Stromal cell of bone marrow (primary cell): ENCODE measurements at regions not wholly inside any gene's neighbourhood (a gene's known extent, or its start where the extent isn't known, plus 50 kb on each side); places are given as distances from the start of the nearest gene placed in this dataset.
"Not testable (repeated sequence)": the region's sequence is repeated elsewhere in the genome, so short reads cannot be mapped to it uniquely, and the experiment has no call there.

ENCODE experiments used
- DNase-seq: peaks from one replicate; pipeline ENCODE4 v3.0.0-alpha.2; 2012; ENCODE audit warnings: low read depth

DNA sequence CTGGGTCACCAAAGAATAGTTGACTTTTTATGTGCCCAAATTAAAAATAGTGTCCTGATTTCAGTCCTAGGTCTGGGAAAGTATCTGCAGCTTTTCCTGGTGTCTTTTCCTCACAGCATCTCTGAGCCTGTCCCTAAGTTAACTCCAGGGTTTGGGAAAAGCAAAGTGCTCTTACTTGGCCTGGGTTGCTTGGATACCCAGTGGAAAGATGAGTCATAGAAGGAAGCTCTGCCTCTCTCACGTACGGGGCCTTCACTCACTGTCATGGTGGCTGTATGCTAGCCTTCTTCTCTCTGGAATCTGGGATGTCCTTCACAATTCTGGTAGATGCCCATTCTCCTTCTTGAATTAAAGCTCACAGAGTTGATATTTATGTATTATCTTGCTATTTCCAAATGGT lies 607.3 kb downstream of the ANKRD50 start:
- peak; percentile 48 for DNase-seq

DNA sequence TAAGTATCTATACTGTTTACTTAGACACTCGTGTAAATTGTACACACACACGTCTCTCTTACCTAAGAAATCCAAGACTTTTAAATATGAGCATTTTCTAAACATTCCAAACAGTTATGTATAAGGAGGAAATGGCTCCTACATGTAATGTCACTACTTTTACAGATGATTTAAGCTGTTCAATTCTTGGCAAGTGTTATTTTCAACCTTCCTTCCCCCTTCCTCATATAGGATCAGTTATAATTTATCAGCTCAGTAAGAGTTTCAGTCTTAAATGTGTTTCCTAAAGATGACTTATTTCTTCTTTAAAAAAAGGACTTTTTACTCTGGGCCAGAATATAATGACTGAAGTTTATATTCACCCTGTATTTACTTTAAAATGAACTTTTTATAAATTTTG lies 601.1 kb downstream of the ANKRD50 start:
- no peak for DNase-seq

DNA sequence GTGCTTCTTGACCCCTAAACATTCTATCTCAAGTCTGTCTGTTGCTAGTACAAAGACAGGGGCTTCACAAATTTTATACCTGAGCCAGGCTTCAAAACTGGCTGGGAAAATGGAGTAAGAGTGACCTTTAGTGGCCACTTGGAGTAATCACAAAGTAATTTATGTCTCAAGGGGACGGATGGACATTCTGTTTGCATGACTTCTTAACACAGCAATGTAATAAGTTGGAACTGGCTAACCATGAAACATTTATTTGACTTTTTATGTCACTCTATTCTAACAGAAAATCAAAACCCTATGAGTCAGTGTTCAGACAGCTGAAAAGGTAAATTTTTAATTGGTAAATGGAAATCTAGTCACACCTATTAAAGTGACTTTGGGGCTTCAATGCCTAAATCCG lies 600.6 kb downstream of the ANKRD50 start:
- DNase-seq, result peak; percentile 75

DNA sequence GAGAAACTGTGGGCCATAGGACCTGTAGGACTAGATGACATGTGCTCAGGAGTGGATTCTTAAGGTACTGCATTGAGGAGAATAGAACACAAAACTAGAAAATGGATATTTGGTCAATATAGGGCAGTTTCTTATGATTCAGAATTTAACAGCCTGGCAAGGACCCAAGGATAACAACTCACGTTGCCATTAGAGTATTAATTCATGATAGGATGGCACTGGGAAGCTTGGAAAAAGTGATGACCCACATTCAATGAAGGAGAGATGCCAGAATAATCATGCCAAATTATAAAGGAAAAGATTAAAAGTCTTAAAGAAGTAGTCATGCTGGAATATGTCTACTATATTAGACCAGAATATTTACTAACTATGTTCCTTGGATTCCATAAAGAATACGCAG lies 594.5 kb downstream of the ANKRD50 start:
- DNase-seq, result no peak

- peak; percentile 63 for DNase-seq
These were observed 591.0 kb downstream of the ANKRD50 start for GRCh38 chr4:124121461-124121971.

DNA sequence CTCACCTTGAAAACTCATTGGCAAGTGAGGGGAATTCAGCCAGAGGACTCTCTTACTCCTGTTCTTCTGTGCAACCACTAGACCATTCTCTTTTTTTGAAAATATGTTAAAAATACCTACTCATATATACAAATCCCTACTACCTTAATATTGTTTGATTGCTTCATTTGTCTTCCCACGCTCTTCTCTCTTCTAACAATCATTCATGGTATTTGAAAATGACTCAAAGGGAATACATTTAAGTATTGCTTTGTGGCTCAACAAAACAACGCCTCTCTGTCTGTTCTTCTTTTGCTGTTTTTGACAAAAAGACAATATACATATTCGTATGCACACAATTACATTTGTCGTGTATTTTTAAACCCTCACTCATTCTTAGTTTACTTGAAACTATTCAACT lies 589.4 kb downstream of the ANKRD50 start:
- no peak for DNase-seq

- no peak for DNase-seq
These were observed 588.8 kb downstream of the ANKRD50 start for GRCh38 chr4:124123721-124124120.

GRCh38 chr4:124131324-124131723 lies 581.2 kb downstream of the ANKRD50 start:
- not testable (repeated sequence) for DNase-seq

- no peak for DNase-seq
These were observed 580.4 kb downstream of the ANKRD50 start for GRCh38 chr4:124132161-124132560.

- DNase-seq, result no peak
These were observed 578.8 kb downstream of the ANKRD50 start for GRCh38 chr4:124133753-124134152.

GRCh38 chr4:124135409-124135813 lies 577.1 kb downstream of the ANKRD50 start:
- DNase-seq, result peak; percentile 85

DNA sequence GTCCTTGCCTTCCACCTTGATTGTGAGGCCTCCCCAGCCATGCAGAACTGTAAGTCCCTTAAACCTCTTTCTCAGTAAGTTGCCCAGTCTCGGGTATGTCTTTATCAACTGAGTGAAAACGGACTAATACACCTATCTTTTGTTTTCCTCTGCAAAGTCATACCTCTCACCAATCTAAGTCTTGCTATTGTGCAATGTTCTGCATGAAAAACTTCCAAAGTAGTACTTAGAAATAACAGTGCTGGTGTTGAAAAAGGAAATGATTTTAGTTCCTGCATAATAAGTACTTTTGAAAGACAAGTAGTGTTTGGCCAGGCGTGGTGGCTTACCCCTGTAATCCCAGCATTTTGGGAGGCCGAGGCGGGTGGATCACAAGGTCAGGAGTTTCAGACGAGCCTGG lies 573.5 kb downstream of the ANKRD50 start:
- DNase-seq, result no peak

GRCh38 chr4:124143632-124144031 lies 568.9 kb downstream of the ANKRD50 start:
- DNase-seq, result no peak

DNA sequence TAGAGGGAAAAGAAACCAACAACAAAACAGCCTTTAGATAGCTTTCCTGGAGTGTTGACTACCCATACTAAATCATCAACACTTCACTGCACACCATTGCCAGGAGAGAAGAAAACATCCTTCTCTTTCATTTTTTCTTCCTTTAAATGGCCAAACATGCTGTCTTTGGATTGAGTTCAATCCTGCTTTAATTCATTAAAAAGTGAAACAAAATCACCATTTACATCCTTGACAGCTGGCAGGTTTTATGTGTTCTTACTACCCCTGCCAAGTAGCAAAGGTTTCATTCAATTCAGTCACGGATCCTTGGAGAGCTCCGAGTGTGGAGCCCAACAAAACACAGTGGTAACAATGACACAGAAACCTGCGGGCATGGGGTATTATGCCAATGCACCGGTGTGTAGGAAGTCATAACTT lies 568.3 kb downstream of the ANKRD50 start:
- no peak for DNase-seq

DNA sequence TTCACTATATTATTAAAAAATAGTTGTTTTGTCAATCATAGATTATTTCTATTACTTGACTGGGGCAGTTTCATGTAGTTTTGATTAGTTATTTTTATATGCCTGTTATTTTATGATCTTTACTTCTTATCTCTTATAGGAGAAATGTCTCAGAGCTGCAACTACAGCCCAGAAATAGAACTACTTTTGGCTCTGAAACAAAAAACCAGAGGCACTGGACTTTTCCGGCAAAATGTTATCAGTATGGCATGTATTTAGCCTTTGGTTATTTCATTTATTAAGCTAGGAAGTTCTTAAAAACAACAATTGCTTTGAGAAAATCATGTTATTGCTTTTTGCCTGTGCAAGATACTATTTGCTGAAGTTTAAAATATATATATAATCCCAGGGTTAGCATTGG lies 566.5 kb downstream of the ANKRD50 start:
- no peak for DNase-seq

DNA sequence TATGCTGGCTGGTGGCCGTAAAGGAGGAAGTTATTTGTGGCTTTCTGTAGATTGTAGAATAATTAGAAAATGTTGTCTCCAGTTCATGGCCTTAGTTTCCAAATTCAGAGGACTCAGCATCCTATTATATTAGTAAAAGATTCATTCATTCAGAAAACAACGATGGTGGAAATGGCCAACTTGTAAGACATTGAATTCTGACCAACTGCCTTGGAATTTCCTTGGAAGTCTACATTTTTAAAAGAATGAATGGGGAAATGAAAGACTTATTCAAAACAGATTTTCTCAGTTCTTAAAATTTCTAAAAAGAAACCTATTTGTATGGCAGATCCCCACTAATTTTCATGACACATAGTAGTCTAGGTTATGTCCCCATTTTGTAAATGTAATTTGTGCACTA lies 561.5 kb downstream of the ANKRD50 start:
- no peak for DNase-seq

- peak; percentile 52 for DNase-seq
These were observed 560.4 kb downstream of the ANKRD50 start for GRCh38 chr4:124152132-124152531.

GRCh38 chr4:124155239-124155638 lies 557.3 kb downstream of the ANKRD50 start:
- DNase-seq, result no peak

- DNase-seq, result no peak
These were observed 555.0 kb downstream of the ANKRD50 start for GRCh38 chr4:124157396-124158083.

DNA sequence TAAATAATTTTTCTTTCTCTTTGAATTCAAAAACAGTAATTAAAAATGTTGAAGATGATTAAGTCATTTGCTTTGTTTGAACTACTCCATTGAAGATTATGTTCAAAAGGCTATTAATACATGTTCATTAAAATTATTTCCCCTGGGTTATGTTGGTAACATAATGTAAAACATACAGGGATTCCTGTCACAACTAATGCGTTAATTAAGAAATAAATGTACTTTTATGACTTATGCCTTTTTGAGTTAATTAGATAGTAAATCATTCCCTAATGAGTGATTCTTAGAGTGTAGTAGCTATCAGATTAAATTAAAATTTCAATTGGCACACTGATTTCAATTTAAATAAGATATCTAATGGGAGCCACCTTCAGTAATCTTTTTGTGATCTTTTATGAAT lies 549.1 kb downstream of the ANKRD50 start:
- no peak for DNase-seq

DNA sequence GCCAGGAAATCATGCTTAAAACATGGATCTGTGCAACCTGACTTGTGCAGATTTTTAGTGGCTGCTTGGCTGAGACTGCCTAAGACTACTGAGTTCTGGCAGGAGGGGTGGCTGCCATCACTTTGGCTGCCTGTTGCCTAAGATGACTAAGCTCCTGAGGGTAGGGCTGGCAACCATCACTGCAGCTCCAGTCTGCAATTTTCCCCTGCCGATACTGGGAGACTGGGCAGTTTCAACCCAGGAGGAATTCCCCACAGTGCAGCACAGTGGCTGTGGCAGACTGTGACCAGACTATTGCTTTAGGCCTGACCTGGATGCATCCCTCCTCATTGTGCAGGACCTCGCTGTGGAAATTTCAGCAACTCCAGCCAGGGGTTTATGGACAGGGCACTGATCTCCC lies 544.9 kb downstream of the ANKRD50 start:
- peak; percentile 50 for DNase-seq

DNA sequence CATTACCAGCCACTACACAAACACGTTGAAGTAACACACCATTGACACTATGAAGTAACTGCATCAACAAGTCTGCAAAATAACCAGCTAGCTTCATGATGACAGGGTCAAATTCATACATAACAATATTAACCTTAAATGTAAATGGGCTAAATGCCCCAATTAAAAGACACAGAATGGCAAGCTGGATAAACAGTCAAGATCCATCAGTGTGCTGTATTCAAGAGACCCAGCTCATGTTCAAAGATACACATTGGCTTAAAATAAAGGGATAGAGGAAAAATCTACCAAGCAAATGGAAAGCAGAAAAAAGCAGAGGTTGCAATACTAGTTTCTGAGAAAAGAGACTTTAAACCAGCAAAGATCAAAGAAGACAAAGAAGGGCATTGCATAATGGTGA lies 543.0 kb downstream of the ANKRD50 start:
- not testable (repeated sequence) for DNase-seq

DNA sequence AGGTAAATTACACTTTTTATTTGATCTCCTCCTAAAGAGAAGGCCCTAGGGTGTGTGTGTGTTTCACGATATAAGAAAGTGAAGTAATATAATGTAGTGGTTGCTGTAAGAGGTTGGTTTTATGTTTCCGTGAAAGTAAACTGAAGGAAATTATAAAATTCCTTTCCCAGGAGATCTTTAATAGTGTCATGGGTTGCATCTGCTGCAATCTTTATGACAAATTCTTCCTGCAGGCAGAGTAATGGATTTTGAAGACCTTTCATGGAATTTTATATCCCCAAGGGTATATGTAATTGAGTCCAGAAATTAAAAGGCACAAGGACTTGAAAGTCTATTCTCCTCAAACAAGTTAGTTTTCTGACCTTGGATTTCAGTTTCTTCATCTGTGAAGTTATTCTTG lies 538.6 kb downstream of the ANKRD50 start:
- no peak for DNase-seq
